GM12891 (cell line): ENCODE measurements at regions not wholly inside any gene's neighbourhood (a gene's known extent, or its start where the extent isn't known, plus 50 kb on each side); places are given as distances from the start of the nearest gene placed in this dataset.

ENCODE experiments used
- PAX5 ChIP-seq: IDR thresholded peaks from 2 replicates; pipeline ENCODE4 v1.6.1; 2011; ENCODE audit warnings: low read length, moderate library complexity, mild to moderate bottlenecking; ENCODE audit not compliant: insufficient read depth, severe bottlenecking
- POLR2A ChIP-seq: IDR thresholded peaks from 2 replicates; pipeline ENCODE4 v1.6.1; 2011; ENCODE audit warnings: low read depth, low read length, control low read depth
- POLR2AphosphoS5 ChIP-seq: IDR thresholded peaks from 2 replicates; pipeline ENCODE4 v1.6.1; 2011; ENCODE audit warnings: low read depth, low read length, control low read depth
- POU2F2 ChIP-seq: IDR thresholded peaks from 2 replicates; pipeline ENCODE4 v1.6.1; 2011; ENCODE audit warnings: low read depth, mild to moderate bottlenecking, control low read depth, low read length, moderate library complexity
- SPI1 ChIP-seq: IDR thresholded peaks from 2 replicates; pipeline ENCODE4 v1.6.1; 2011; ENCODE audit warnings: low read depth, low read length, control low read depth
- TAF1 ChIP-seq: IDR thresholded peaks from 2 replicates; pipeline ENCODE4 v1.6.1; 2011; ENCODE audit warnings: low read depth, low read length, control low read depth

DNA sequence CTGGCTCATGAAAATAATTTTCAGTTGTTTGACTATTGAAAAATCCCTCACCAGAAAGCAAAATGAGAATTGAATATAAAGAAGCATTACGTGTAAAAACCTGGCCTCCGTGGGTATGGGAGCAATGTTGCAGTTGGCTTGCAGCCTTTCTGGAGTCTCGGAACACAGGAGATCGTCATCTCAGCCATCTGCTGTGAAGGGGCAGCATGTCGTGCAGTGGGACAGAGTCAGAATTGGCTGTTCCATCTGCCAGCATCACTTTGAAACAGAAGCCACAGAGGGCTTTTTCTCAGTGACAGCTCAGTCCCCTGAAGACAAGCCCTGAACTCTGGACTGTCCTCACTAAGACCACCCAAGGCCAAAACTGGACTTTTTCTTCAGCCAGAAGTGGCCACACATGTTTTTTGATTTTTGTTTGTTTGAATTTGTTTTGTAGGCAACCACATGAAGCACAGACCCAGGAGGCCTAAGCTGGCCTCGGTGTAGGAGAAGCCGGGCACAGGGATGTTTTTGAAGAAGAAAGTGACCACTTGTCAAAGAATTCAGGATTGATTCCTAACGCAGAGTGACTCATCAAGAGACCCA lies 170.8 kb upstream of the DYRK2 start:
- TF ChIP-seq TAF1 (no peak), POLR2AphosphoS5 (no peak), POLR2A (no peak), POU2F2 (no peak), SPI1 (no peak), PAX5 (no peak)
